HG03064 (cell line): ENCODE measurements at regions not wholly inside any gene's neighbourhood (a gene's known extent, or its start where the extent isn't known, plus 50 kb on each side); places are given as distances from the start of the nearest gene placed in this dataset.

ENCODE experiments used
- ATAC-seq: cut with Tn5 transposase; IDR thresholded peaks from one replicate; pipeline ENCODE4 v1.9.1; 2021; ENCODE audit warnings: low read depth; ENCODE audit not compliant: unreplicated experiment

DNA sequence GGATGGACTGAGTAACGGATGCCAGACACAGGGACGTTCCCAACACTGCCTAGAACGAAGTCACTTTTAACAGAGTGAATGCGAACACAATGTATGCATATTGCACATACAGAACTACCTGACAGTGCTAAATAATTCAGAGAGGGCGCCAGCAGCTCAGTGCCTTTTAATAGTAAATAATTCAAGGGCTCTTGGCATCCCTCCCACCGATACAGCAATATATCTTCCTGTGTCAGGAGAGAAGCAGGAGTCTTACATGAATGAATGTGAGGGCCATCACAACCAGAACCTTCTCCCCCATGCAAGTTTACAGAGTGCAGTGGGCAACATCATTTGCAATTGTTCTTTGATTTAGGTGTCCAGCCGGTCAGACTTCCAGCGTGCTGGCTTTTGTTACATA, 88.4 kb upstream of the KCNG1 start:
- no peak for ATAC-seq

DNA sequence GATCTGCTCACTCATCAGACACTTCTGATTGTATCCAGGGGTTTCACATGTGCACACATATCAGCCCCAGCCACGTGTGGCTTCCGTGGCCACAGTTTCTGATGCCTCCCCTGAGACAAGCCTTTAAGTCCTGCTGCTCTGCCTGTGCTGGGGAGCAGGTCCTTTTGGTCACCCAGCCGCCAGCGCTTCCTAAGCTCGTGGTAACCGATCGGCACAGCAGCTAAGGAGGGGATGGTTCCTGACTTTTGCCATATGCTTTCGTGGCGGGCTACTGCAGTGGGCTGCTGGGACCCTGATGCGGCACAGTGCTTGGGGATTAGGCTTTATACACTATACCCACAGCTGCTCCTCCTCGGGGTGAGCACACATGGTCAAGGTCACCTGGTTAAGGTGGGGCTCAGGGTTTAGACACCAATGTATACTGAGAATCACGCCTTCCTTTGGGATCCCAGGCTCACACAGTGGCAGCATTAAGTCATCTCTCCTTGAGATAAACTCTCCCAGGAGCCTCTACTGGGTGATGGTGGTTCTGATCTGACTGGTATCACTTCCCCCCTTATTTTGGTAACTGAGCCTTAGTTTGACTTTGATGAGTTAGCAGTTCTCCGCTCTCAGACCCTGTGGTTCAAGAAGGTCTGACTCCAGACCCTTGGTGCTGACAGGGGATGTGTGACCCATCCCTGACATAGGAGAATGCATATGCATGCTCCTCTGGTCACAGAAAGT, 85.9 kb upstream of the KCNG1 start:
- ATAC-seq: no peak

DNA sequence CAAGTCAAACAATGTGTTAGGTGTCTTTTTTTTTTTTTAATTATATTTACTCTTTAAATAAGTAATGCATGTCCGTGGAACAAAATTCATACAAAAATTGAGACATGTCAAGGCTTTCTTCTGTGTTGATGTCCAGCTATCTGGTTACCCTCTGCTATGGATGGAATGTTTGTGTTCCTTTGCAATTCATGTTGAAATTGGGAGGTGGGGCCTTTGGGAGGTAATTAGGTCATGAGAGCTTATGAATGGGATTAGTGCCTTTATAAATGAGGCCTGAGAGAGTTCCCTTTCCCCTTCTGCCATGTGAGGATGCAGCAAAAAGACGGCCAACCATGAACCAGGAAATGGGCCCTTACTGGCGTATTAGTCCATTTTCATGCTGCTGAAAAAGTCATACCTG, 83.1 kb upstream of the KCNG1 start:
- ATAC-seq: no peak

DNA sequence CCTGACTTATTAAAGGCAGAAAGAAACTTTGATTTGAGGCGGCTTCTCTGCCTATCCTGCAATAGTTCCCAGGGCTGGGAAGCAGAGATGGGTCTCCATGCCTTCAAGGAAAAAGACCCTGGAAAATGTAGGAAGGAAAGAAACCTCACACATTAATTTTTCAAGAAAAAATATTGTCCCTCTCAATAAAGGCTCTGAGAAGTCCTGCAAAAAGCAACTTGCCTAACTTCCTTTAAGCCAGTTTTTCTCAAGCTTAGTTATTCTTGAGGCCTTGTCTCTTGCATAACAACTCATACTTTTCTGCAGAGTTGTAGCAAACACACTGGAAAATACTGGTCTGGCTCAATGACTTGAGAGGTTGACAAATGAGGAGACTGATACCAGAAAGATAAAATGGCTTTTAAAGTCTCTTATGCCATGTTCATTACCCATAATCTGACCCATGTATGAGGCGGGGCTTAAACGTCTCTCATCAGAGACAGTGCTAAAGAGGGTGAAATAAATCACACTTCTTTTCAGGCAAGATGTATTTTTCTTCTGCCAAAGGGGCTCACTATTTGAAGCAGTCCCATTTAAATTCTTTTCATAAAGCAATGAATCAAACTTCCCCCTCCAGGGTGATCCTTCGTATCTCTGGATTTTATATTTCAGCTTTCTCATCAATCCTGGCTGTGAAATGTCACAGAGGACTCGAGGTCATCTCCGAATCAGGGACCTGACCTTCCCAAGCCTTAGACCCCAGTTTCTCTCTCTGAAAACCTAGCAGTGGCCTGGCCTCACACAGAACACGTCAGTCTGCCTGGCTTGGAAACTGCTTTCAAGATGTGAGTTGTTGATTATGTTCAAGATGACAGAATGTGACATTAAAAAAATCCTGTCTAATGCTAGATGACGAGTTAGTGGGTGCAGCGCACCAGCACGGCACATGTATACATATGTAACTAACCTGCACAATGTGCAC, 82.3 kb upstream of the KCNG1 start:
- no peak for ATAC-seq

DNA sequence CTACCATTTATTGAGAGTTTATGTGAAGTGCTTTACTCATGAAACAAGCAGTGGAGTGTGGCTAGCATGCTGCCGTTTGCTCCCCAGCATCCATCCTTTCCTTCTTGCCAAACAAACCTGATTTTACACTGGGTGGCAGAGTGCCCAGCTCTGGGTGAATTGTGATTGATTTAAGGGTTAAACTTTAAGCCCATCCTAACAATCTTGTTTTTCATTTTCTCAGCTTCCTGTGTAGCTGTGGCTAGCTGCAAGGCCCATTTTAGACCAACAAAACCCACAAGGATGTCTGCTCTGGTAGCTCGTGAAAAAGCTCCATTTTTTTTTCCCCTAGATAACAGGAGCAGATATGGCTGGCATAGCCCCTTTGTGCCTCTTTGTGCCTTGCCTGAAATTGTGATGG, 77.7 kb upstream of the KCNG1 start:
- no peak for ATAC-seq

DNA sequence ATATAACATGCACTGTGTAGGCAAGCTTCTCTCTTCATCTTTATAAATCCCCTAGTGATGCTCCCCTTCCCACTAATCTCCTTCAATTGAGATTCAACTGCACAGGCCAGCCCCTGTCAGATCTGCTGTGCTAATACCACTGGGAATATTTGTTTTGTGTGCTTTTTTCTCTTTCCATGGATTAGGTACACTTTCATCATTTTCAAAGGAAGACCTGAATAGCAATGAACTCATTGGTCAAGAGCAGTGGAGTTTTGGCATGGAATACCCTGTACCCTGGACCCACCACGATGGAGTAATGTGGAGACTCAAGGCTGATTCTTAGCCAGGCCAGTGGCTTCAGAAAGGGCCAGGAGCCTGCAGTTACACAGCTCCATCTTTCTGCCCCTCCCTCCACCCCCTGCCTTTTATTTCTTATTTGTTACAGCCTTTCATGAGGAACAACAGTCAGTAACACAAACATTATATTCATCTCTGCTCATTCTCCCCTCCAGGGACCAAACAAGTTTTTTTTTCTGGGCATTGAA, 75.4 kb upstream of the KCNG1 start:
- no peak for ATAC-seq

DNA sequence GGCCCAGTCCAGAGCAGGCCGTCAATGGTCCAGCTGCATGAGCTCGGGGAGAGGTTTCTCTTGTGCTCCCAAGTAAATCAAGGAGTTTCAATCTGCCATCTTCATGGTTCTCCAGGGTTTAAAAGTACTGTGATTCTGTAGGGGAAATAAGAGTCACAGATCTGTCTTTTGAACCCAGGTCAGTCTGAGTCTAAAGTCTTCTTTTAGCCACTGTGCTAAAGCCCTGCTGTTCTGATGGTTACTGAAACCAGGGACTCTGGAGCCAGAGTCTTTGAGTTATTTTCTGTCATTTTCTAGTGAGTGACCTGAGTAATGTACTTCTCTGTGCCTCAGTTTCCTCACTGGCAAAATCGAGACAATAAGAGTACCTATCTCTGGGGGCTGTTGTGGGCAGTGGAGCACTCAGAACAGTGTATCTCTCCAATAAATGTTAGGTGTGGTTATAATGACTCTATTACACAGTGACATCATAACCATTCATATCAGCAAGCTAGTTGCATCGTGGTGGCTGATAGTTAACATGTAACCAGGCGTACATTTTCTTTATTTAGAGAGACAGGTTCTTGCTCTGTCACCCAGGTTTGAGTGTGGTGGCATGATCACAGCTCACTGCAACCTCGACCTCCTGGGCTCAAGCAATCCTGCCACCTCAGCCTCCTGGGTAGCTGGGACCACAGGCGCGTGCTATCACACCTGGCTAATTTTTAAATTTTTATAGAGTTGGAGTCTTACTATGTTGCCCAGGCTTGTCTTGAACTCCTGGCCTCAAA, 74.6 kb upstream of the KCNG1 start:
- ATAC-seq: no peak

DNA sequence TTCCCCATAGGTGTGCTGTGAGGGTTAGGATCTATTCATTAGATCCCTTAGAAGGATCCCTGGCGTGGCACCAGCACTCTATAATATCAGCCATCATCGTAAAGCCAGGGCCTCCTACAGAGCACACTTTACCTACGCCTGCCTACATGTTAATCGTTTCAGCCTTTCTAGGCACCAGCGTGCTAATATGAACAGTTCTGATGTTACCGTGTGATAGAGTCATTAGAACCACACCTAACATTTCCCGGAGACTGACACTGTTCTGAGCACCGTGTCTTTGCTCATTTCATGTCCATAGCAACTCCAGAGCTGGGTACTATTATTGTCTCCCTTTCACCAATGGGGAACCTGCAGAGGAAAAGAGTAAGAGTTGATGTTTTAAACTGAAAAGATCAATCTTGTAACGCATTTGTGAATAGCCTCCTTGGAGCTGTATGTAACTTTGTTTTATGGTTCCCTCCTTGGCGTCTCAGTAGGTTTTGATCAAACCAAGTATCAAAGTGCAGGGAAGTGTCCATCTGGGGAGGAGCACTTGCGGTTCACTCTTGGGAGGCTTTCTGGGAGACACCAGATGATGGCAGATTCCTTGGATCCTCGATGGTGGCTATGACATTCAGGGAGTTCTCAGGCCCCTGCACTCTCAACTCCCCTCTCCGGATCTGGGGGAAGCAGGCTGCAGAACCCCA, 73.8 kb upstream of the KCNG1 start:
- ATAC-seq: no peak

DNA sequence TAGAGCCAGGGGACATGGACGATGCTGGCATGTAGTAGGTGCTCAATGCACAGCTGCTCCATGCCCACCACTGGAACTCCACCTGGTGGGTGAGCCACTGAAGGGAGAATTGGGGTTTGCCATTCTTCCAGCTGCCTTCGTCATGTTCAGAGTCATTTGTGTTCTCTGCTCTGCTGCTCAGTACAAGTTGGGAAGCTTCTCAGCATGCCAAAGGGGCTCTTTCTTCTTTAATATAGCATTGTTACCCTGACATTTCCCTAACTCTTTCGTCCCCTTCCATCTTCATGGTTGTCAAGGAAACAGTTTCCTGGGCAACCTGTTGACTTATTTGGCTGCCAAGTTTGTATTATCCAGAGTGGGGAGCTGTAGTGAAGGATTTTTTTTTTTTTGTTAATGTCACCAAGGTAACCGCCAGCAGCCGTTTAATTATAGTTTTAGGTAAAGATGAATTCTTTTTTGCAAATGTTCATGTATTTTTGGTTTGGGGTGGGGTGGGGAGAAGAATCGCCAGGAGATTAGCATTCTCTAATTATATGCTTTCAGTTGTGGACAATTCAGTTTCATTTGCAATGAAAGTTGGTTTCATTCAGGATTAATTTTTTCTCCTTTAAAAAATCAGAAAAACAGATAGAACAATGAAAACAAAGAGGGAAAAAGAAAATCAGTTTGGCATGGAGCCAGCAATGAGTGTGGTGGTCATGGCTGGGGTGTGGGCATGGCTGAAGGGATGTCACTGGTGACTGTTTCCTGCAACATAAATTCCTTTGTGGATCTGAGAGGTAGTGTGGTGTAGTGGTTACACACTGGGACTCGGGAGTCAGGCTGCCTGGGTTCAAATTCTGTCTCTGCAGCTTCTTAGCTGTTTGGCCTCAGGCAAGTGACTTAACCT, 73.0 kb upstream of the KCNG1 start:
- no peak for ATAC-seq

DNA sequence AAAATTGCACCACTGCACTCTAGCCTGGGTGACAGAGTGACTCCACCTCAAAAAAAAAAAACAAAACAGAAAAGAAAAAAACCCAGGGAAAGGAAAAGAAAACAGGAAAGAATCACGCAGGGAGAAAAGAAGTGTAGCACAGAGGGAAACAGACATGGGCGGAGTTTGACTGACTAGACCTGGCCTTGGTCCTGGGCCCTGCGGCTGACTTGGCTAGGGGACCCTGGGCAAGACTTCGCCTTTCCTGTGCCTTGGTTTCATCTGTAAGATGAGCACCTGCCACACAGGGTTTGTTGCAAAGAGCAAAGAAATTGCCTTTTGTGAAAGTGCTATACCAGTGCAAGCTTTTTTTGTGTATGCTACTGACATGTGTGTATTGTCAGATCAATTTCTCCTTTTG, 71.3 kb upstream of the KCNG1 start:
- no peak for ATAC-seq

DNA sequence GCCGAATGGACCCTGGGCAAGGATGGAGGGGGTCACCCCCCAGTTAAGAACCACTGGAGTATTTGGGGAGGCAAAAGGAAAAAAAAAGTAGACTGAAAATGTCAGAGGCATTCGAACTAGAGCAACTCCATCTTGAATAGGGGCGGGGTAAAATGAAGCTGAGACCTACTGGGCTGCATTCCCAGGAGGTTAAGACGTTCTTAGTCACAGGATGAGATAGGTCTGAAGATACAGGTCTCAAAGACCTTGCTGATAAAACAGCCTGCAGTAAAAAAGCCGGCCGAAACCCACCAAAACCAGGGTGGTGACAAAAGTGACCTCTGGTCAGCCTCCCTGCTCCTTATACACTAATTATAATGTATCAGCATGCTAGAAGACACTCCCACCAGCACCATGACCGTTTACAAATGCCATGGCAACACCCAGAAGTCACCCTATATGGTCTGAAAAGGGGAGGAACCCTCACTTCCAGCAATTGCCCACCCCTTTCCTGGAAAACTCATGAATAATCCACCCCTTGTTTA, 70.4 kb upstream of the KCNG1 start:
- ATAC-seq: no peak

DNA sequence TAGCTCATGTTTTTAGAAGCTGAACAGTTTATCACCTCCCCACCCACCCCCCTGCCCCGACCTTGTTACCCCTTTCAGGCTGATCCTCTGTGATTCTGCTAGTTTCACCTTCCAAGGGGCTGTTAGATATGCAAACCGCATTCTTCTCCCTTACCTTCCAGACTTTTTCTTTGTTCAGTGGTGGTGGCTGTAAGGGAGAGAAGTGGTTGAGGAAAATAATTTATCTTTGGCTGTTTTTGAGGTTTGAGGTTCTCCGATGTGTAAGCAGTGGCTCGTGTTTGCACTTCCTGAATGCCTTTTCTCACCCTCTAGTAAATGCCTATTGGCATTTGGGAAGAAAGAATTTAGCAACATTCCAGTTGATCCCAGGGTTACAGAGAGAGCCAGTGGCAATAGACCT, 69.4 kb upstream of the KCNG1 start:
- ATAC-seq: no peak

DNA sequence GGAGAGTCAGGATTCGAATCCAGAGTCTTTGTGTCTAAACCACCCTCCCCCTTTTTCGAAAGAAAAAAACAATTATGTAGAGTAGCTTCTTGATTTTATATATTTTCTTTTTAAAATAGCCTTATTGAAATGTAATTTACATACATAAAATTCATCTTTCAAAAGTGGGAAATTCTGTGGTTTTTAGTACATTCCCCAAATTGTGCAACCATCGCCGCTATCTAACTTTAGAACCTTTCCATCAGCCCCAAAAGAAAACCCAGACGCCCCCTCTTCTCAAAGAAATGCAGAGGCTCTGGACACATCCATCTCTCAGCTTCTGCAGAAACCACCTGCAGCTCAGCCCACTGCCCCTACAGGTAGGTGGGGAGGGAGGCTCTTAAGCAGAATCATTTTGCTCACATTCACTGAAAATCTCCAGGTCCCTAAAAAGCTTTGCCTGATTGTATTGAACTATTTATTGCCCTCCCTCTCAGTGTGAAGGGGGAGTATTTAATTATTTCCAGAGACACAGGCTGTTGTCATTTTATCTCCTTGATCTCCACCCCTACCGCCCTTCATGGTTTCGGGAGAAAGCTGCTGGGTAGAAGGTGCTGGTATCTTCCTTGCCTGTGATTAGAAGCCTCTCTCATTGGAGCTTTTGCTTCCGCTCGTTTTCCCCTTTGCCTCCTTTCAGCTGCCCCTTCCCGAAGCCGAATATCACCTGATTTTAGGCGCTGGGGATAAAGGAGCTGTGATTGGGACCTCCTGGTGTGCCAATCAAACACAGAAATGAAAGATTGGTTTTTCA, 68.7 kb upstream of the KCNG1 start:
- ATAC-seq: no peak

DNA sequence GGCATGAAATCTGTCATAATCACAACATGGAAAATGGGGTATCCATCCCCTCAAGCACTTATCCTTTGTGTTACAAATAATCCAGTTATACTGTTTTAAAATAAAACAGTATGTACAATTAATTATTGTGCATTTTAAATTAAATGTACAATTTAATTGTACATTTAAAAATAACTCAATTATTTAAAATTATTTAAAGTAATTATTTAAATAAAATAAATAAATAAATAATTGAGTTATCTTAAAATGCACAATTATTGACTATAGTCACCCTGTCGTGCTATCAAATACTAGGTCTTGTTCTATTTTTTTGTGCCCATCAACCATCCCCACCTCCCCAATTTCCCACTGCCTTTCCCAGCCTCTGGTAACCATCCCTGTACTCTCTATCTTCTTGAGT, 66.9 kb upstream of the KCNG1 start:
- ATAC-seq: no peak

DNA sequence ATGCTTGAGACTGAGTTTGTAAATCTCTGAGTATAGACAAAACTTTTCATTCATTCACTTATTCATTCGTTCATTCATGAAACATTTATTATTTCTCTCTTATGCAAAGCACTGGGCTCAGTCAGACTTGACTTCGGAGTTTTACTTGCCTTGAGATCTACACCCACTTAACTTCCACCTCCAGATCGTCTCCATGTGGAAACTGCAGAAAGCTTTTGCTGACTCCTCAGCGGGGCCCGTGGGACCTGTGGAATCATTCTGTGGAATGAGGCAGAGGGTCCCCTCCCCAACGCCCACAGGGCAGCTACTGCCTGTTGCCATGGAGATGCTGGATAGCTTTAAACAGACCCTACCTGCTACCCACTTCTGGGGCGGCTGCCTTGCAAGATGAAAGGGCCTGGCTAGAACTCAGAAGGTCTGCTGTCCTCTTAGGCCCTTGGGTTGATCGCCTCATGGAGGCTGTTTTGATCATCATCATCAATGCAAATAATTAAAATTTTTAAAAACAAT, 66.4 kb upstream of the KCNG1 start:
- no peak for ATAC-seq

DNA sequence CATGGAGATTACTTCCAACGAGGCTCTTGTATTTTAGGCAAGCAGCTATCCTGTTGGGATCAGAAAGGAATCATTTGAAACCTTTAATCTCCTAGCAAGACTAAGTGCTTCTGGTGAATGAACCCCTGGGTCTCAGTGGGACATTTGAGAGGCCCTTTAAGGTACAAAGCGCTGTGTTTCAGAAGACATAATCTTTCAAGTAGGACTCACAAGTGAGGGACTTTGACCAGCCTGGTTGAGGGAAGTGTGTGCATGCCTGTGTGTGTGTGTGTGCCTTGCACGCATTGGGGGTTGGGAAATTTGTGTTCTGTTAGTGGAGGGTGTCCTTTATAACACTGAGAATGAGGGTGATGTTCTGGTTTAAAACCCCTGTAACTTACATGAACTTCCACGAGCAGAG, 64.4 kb upstream of the KCNG1 start:
- no peak for ATAC-seq

DNA sequence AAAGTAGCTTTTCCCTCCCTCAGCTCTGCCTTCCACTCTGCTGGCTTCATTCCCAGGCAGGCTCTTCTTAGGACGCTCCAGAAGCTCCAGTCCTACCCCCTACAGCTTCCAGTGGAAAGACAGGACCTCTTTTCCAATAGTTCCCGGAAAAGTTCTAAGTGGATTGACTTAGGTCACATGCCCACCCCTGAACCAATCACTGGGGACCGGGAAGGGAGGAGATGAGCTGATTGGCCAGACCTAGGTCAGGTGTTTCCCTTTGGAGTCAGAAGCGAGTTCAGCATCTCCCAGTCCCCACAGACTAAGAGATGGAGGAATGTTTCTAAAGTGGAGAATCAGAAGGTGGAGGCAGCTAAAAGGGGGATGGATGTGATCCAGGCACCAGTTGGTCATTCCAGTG, 62.9 kb upstream of the KCNG1 start:
- no peak for ATAC-seq
